Activated T-cell treated with anti-CD3 and anti-CD28 coated beads, Interleukin-2, amount 50 U/mL, for 72 hours (primary cell): ENCODE measurements at regions not wholly inside any gene's neighbourhood (a gene's known extent, or its start where the extent isn't known, plus 50 kb on each side); places are given as distances from the start of the nearest gene placed in this dataset.

Source experiments
- ATAC-seq, 2 donors: fragments of 150-1000 bp; cut with Tn5 transposase; replicated peaks in 1 of 2; 2 replicates each; pipeline ENCODE4 v1.10.0; 2021; ENCODE audit warnings: moderate library complexity in 2 of 2, mild to moderate bottlenecking in 1 of 2
- DNase-seq, 2 donors: peaks; one replicate each; pipeline ENCODE4 v3.0.0; 2021 to 2022; ENCODE audit warnings: mixed read lengths in 1 of 2
- H3K27ac Mint-ChIP-seq: one replicate; pipeline ENCODE4 v1.8.0; 2022; ENCODE audit warnings: mild to moderate bottlenecking, moderate library complexity, mixed read lengths
- H3K27me3 Mint-ChIP-seq: one replicate; pipeline ENCODE4 v1.8.0; 2022; ENCODE audit warnings: low read depth, mixed read lengths
- H3K36me3 Mint-ChIP-seq, 2 donors: one replicate each; pipeline ENCODE4 v1.8.0; 2022; ENCODE audit warnings: mixed read lengths in 2 of 2, mild to moderate bottlenecking in 1 of 2; ENCODE audit not compliant: insufficient read depth in 2 of 2
- H3K4me1 Mint-ChIP-seq: one replicate; pipeline ENCODE4 v1.8.0; 2022; ENCODE audit warnings: low read depth, mixed read lengths
- H3K4me3 Mint-ChIP-seq, 2 donors: one replicate each; pipeline ENCODE4 v1.8.0; 2022; ENCODE audit warnings: mild to moderate bottlenecking in 2 of 2, mixed read lengths in 2 of 2, moderate library complexity in 2 of 2
- H3K9me3 Mint-ChIP-seq, 2 donors: one replicate each; pipeline ENCODE4 v1.8.0; 2022; ENCODE audit warnings: mixed read lengths in 2 of 2

DNA sequence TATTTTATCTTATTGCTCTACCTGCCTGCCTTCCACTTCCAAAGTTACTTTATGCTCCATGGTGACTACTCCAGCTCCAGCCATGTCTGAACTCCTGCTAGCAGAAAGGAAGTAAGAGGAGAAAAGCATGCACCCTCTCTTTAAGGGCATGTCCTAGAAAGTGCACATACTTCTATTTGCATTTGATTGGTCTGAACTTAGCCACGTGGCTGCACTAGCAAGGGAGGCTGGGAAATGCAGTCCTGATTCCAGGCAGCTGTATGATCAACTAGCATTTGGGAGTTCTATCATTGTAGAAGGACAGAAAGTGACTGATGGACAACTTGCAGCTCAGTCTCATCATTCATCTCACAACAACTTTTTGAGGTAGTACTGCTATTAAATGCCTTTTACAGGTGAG lies 515.7 kb downstream of the BUD13 start:
- Mint-ChIP-seq H3K4me3 (no peak overlapping the region), H3K4me1 (no peaks in the 10 kb centered on the region), H3K27ac (no peak overlapping the region), H3K36me3 (no peaks in the 10 kb centered on the region), H3K27me3 (peaks cover 7% of the 10 kb centered on the region), H3K9me3 (no peaks in the 10 kb centered on the region)
- DNase-seq (no peak), ATAC-seq (no peak)

GRCh38 chr11:116256215-116256614 lies 516.6 kb downstream of the BUD13 start:
- ATAC-seq, result no peak
- no peak overlapping the region for H3K27ac Mint-ChIP-seq
- no peaks in the 10 kb centered on the region for H3K9me3 Mint-ChIP-seq
- H3K4me1 Mint-ChIP-seq, result no peaks in the 10 kb centered on the region
- H3K4me3 Mint-ChIP-seq, result no peak overlapping the region
- no peaks in the 10 kb centered on the region for H3K36me3 Mint-ChIP-seq
- peaks cover 7% of the 10 kb centered on the region for H3K27me3 Mint-ChIP-seq
- DNase-seq, result no peak

DNA sequence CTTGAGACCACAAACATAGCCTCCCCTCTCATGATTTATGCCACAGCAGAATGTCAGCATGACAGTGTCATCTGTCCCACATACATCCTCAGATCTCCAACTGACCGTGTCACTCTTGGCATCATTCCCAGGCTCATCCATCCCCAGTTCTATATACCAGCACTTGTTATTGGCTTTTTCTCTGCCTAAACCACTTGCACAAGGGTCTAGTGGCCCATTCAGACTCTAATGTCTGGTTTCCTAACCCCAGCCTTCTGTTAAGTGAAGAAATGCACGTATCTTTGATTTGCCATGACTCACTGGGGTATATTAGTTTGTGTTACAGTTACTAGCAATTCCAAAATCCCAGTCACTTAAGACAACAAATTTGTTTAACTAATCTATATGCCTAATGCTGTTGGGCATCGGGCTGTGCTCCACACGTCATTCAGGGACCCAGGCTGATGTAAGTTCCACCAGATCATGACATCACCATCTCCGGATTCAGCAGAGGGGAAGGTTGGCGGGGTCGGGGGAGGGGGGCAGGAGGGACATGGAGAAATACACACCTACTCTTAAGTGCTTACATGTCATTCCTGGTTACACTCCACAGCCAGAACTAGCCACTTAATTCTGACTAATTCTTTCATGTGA lies 517.4 kb downstream of the BUD13 start:
- Mint-ChIP-seq H3K27me3 (peaks cover under 1% of the 10 kb centered on the region), H3K36me3 (no peaks in the 10 kb centered on the region), H3K9me3 (no peaks in the 10 kb centered on the region), H3K4me3 (no peak overlapping the region), H3K27ac (no peak overlapping the region), H3K4me1 (no peaks in the 10 kb centered on the region)
- DNase-seq (no peak), ATAC-seq (no peak)

- ATAC-seq (no peak), DNase-seq (no peak)
- Mint-ChIP-seq H3K27me3 (no peaks in the 10 kb centered on the region), H3K27ac (no peak overlapping the region), H3K4me1 (no peaks in the 10 kb centered on the region), H3K4me3 (no peak overlapping the region), H3K36me3 (no peaks in the 10 kb centered on the region), H3K9me3 (no peaks in the 10 kb centered on the region)
Observed at GRCh38 chr11:116250155-116250554, 522.6 kb downstream of the BUD13 start.

DNA sequence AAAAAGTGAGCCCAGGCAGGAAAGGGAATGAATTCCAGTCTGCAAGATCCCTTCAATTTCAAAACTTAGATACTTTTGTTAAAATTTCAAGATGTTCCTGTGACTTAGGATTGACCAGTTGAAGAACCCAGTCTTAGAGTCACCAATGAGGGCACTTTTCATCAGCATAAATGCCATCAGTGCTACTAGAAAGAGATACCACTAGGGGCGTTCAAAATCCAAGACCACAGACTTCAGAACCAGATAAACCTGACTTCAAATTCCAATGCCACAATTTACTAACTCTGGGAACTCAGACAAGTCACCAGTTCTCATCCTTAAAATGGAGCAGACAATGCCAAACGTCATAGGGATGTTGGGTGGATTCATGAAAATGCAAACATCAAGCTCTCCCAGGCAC lies 523.2 kb downstream of the BUD13 start:
- no peaks in the 10 kb centered on the region for H3K36me3 Mint-ChIP-seq
- H3K9me3 Mint-ChIP-seq, result no peaks in the 10 kb centered on the region
- H3K27me3 Mint-ChIP-seq, result no peaks in the 10 kb centered on the region
- ATAC-seq (no peak), DNase-seq (no peak)
- H3K4me3 Mint-ChIP-seq, result no peak overlapping the region
- H3K4me1 Mint-ChIP-seq, result no peaks in the 10 kb centered on the region
- H3K27ac Mint-ChIP-seq, result no peak overlapping the region

DNA sequence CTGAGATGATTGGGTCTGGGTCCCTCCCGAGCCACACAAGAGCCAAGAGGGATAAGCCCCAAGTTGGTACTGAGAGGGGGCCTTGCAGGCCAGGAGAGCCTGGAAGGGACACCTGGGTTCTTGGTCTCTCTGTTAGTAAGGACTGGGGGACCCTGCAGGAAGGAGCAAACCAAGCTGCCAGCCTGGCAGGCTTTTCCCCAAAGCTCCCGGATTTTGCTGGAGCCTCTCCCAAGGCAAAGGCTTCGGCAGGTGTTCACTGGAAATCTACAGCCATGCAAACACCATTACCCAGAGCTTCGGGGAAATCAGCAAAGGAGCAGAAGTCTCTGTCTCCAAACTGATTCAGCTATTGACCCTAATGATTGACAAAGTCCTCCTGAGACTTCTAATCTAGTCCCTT lies 527.9 kb downstream of the BUD13 start:
- no peaks in the 10 kb centered on the region for H3K36me3 Mint-ChIP-seq
- H3K4me1 Mint-ChIP-seq, result no peaks in the 10 kb centered on the region
- no peak overlapping the region for H3K27ac Mint-ChIP-seq
- no peaks in the 10 kb centered on the region for H3K27me3 Mint-ChIP-seq
- H3K4me3 Mint-ChIP-seq, result no peak overlapping the region
- ATAC-seq (no peak), DNase-seq (no peak)
- H3K9me3 Mint-ChIP-seq, result peaks cover 0 to 1% of the 10 kb centered on the region in 2 donors

DNA sequence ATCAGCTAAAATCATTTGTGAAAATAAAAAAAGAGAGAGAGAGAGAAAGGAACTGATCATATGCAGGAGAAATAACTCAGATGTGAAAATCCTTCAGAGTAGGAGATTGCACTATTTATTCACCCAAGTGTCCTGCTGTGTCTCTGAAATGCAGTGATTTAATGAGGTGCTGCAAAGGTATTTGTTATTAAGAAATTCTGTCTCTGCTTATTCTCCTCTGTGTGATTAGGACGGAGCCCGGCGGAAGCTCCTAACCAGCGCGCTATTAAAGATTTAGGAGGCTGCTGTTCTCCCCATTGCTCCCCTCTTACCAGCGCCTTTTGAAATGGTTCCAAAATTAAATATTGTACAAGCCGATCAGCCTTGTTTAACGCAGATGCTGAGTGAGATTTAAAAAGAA lies 528.3 kb downstream of the BUD13 start:
- Mint-ChIP-seq H3K4me1 (no peaks in the 10 kb centered on the region), H3K27me3 (no peaks in the 10 kb centered on the region), H3K36me3 (no peaks in the 10 kb centered on the region), H3K4me3 (no peak overlapping the region), H3K9me3 (peaks cover 0 to 3% of the 10 kb centered on the region in 2 donors), H3K27ac (no peak overlapping the region)
- DNase-seq (no peak), ATAC-seq (no peak)

DNA sequence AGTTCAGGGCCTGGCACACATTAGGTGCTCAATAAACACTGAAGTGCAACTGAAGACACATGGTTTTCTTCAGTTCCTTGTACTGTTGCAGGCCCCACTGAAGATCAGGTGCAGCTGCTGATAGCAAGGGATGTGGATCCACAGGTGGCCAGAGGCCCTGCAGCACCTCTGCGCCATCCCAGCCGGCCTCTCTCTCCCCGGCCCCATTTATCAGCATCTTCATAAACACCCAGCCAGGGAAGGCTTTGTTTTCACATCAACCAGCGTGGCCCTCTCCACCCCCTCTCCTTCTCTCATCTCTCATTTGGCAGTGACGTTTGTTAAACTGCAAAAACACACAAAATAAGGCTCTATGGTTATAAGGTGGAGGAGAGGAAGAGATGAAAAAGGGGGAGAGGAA lies 528.8 kb downstream of the BUD13 start:
- Mint-ChIP-seq H3K36me3 (no peaks in the 10 kb centered on the region), H3K27me3 (no peaks in the 10 kb centered on the region), H3K9me3 (peaks cover 0 to 3% of the 10 kb centered on the region in 2 donors), H3K4me3 (no peak overlapping the region), H3K4me1 (no peaks in the 10 kb centered on the region), H3K27ac (no peak overlapping the region)
- ATAC-seq (no peak), DNase-seq (no peak)

- no peaks in the 10 kb centered on the region for H3K27me3 Mint-ChIP-seq
- no peak overlapping the region for H3K4me3 Mint-ChIP-seq
- DNase-seq (no peak), ATAC-seq (no peak)
- H3K4me1 Mint-ChIP-seq, result no peaks in the 10 kb centered on the region
- H3K9me3 Mint-ChIP-seq, result peaks cover 0 to 3% of the 10 kb centered on the region in 2 donors
- no peak overlapping the region for H3K27ac Mint-ChIP-seq
- no peaks in the 10 kb centered on the region for H3K36me3 Mint-ChIP-seq
Observed at GRCh38 chr11:116242006-116242405, 530.8 kb downstream of the BUD13 start.

GRCh38 chr11:116240710-116241109 lies 532.1 kb downstream of the BUD13 start:
- H3K4me1 Mint-ChIP-seq, result no peaks in the 10 kb centered on the region
- DNase-seq, result no peak
- no peak overlapping the region for H3K4me3 Mint-ChIP-seq
- no peak overlapping the region for H3K27ac Mint-ChIP-seq
- ATAC-seq, result no peak
- H3K9me3 Mint-ChIP-seq, result peaks cover 0 to 3% of the 10 kb centered on the region in 2 donors
- no peaks in the 10 kb centered on the region for H3K36me3 Mint-ChIP-seq
- H3K27me3 Mint-ChIP-seq, result no peaks in the 10 kb centered on the region

DNA sequence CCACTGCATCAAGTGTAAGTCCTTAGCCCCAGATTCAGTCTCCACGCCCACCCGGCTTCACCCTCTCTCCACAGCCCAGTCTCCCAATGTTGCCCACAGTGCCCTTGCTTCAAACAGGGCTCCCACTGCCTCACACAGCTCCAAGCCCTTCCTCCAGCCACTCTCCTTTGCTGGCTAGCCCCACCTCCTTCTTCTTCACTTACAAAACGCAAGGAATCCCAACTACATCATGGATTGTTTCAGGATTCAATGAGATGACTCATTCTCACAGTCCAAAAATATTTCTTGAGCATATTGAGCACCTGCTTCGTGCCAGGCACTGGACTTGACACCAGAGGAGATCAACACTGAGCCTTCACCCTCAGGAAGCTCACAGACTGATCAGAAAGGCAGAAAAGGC lies 533.5 kb downstream of the BUD13 start:
- no peaks in the 10 kb centered on the region for H3K36me3 Mint-ChIP-seq
- no peaks in the 10 kb centered on the region for H3K27me3 Mint-ChIP-seq
- no peak for ATAC-seq
- H3K27ac Mint-ChIP-seq, result no peak overlapping the region
- no peak overlapping the region for H3K4me3 Mint-ChIP-seq
- H3K9me3 Mint-ChIP-seq, result peaks cover 0 to 3% of the 10 kb centered on the region in 2 donors
- no peak for DNase-seq
- no peaks in the 10 kb centered on the region for H3K4me1 Mint-ChIP-seq

DNA sequence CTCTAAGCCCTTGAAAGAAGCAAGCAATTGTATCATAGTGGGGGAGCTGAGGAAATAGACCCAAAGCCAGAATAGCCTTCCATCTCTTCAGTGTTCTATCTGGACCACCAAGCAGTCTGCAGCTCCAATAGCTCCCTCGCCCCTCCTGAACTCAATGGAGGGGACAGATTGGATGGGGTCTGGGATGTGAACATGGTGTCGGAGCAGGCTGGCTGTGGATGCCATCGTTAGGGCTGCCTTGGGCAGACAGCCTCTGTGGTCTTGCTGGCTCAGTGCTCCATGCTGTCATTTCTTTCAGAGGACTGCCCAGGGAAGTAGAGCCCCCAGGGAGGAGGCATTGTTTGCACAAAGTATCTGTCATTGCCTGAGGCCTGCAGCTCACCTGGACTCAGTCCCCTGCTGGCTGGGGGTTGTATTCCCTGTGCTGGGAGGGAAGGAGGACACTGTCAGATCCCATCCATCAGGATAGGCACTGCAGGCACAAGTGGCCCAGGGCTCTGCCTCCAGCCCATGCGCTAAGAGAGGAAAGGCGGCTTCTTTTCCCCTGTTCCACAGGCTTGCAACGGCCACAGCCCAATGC lies 537.7 kb downstream of the BUD13 start:
- peaks cover 0 to 3% of the 10 kb centered on the region in 2 donors for H3K9me3 Mint-ChIP-seq
- ATAC-seq (no peak), DNase-seq (no peak)
- H3K4me3 Mint-ChIP-seq, result no peak overlapping the region
- no peaks in the 10 kb centered on the region for H3K36me3 Mint-ChIP-seq
- no peaks in the 10 kb centered on the region for H3K4me1 Mint-ChIP-seq
- no peaks in the 10 kb centered on the region for H3K27me3 Mint-ChIP-seq
- H3K27ac Mint-ChIP-seq, result no peak overlapping the region

DNA sequence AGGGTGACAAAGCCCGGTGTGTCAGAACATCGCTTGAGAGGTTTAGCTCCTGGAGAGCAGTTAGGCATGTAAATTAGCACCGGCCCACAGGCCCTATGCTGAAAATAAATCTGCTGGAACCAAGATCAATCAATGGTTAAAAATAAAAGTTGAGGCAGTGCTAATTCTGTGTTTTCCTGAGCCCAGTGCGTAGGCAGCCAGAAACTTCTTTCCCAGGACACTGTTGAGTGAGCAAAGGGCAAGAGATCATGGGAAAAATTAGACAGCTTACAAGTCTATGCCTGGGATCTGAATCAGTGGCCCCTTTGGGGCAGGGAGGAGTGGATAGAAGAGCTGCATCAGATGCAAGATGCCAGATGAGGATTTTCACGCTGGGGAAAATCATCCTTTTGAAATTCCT lies 539.2 kb downstream of the BUD13 start:
- Mint-ChIP-seq H3K27ac (no peak overlapping the region), H3K9me3 (no peaks in the 10 kb centered on the region), H3K27me3 (no peaks in the 10 kb centered on the region), H3K4me1 (no peaks in the 10 kb centered on the region), H3K4me3 (no peak overlapping the region), H3K36me3 (no peaks in the 10 kb centered on the region)
- DNase-seq, result no peak
- ATAC-seq, result no peak

GRCh38 chr11:116232364-116232828 lies 540.4 kb downstream of the BUD13 start:
- Mint-ChIP-seq H3K4me1 (no peaks in the 10 kb centered on the region), H3K36me3 (no peaks in the 10 kb centered on the region), H3K27ac (no peak overlapping the region), H3K27me3 (no peaks in the 10 kb centered on the region), H3K4me3 (no peak overlapping the region), H3K9me3 (no peaks in the 10 kb centered on the region)
- DNase-seq (no peak), ATAC-seq (no peak)
